Hematopoietic multipotent progenitor cell treated with erythropoietin and hydrocortisone succinate and interleukin-3 and kit ligand, for 8 days (in vitro differentiated cells): ENCODE measurements at regions not wholly inside any gene's neighbourhood (a gene's known extent, or its start where the extent isn't known, plus 50 kb on each side); places are given as distances from the start of the nearest gene placed in this dataset.

Source experiments
- DNase-seq: peaks from one replicate; pipeline ENCODE4 v3.0.0-alpha.2; 2015

- DNase-seq = no peak
These were observed 117.2 kb upstream of the ARGLU1 start for GRCh38 chr13:106685143-106685542.

DNA sequence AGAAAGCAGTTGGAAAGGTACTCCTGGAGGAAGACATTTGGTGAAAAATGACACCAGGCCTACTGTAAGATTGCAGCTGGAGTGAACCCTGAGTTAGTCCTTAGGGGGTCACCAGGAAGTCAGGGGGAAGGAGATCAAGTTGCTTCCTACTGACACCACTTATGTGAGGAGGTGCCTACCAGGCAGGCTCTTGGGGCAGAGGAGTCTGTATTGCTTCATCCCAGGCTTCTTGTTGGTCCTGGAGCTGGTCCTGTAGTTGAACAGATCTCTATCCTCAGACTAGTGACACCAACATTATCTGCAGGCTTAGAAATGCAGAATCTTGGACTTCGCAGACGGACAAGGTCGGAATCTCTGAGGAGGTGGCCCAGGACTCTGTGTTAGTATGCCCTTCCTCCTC lies 116.0 kb upstream of the ARGLU1 start:
- DNase-seq = no peak

DNA sequence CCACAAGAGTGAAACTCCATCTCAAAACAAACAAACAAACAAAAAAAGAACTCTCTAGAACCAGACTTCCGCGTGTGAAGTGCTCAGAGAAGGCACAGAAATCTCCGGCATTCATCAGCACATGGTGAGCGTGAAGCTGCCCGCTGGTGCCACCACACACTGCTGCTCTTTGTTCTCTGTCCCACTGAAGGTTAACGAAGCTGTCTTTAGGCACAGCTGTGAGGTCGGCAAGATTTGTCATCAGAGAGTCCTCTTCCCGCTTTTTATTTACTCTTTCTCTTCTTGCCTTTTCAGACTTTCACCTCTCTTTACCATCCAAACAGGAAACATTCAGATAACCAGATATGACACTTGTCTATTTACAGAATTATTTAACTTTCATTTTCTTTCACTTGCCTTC lies 115.2 kb upstream of the ARGLU1 start:
- DNase-seq = no peak

GRCh38 chr13:106681997-106682396 lies 114.1 kb upstream of the ARGLU1 start:
- no peak for DNase-seq

DNA sequence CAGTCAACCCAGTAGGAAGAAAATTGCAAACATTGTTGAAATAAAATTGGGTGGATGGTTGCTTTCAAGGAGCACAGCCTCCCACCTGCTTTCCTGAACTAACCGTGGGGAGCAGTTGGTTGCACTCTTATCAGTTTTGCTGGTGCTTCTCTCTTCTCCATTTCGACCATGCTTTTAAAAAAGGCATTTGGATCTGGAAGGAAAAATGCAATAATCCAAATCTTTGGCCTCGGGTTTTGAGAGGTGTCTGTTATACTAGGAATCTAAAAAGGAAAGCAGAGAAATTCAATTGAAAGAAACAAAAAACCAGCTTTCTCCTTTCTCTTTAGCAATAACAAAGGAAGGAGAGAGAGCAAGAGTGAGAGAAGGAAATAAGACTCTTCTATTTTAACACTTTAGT lies 113.6 kb upstream of the ARGLU1 start:
- no peak for DNase-seq

DNA sequence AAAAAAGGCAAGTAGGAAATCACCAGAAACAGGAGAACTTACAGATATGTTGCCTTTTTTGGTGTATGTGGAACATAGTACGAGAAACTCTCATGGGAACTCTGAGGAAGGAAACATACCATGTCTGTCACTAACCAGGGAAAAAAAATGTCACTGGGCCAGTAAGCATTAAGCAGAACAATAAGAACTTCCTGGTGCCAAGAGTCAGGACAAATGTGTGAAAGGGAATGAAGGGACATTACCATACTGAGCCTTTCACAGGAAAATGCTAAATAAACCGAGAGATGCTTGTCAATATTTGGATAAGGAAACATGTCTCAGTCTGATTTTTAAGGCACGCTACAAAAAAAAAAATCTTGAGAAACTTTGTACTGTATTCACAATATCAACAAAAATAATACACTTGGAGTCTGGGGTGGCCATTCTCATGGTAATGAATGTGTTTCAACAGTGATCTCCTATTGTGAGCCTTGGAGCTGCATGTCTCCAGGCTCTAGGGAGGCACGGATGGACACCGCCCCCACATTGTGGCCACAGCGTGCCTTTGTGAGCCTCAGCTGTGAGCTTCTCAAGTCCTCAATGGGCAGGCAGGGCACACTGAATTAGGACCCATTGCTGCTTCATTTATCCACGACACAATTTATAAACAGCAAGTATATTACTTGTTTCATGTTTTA lies 113.0 kb upstream of the ARGLU1 start:
- no peak for DNase-seq

GRCh38 chr13:106678646-106679418 lies 110.9 kb upstream of the ARGLU1 start:
- no peak for DNase-seq

- no peak for DNase-seq
These were observed 107.4 kb upstream of the ARGLU1 start for GRCh38 chr13:106675311-106675710.

DNA sequence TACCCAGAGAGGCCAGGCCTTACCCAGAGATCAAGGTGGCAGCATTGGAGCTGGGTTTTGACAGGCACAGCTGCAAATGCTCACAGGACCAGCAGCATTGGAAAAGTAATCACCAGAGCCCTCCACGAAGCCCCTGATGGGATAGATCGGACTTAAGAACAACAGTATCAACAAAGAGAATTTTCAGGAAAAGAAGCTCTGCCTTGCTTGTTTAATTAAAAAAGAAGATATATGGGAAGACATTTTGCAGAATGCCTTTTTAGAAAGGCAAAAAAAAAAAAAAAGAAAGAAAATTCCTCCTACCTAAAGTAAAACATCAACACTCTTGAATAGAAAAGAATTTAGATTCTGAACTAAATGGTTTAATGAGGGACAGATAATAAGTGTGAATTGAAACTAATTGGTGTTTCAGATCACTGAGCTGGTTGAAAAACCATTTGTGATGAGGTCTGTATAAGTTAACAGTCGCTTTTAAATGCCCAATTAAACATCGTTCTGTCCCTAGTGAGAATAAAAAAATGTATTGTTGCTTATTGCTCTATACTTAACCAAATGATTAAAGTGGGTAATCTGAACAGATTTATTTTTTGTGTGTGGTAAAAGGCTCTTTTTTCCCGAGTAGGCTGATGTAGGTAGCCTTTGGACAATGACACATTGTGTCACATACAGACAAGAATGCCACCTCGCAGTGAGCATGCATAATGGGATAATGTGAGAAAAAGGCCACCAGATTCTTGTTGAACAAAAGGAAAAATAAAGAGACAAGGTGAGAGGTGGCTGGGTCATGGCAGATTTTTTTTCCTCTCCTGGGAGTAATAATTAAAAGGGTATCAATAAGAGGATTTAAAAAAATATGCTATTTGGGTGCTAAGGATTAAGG lies 93.0 kb upstream of the ARGLU1 start:
- no peak for DNase-seq

DNA sequence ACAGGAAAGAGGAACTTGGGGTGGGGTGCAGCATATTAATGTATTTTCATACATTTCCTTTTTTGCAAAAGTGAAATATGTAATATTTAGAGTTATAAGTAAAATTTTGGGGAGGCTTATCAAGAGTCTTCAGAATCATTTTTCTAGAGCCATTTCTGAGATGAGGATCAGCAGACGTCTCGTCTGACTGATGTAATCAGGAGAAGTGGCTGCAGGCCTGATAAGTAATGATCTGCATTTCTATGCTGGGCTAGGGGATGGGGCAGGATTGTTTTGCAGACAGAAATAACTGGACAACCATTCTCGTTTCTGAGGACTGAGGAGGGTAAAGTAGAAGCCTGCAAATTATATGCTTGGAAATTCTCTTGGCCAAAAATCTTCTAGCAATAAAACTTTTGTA lies 89.2 kb upstream of the ARGLU1 start:
- no peak for DNase-seq

- no peak for DNase-seq
These were observed 88.2 kb upstream of the ARGLU1 start for GRCh38 chr13:106656186-106656585.

DNA sequence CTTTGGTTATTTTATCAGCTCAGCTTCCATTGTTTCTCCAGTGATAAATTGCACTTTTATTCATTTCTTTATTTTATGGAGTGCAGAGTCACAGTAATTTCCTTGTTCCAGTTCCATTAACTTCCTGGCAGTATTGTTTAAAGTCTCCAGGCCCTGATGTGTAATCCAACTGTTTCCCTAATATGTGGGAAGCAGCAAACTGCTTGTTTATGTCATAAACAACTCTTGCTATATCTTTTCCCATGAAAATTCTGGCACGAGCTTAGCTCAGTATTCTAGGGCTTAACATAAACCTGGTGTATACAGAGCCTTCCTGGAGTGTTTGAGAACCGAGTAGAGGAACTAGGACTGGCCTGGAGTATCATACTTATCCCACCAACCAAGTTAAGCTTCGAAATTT lies 83.5 kb upstream of the ARGLU1 start:
- no peak for DNase-seq

GRCh38 chr13:106650690-106651205 lies 82.8 kb upstream of the ARGLU1 start:
- DNase-seq = no peak

DNA sequence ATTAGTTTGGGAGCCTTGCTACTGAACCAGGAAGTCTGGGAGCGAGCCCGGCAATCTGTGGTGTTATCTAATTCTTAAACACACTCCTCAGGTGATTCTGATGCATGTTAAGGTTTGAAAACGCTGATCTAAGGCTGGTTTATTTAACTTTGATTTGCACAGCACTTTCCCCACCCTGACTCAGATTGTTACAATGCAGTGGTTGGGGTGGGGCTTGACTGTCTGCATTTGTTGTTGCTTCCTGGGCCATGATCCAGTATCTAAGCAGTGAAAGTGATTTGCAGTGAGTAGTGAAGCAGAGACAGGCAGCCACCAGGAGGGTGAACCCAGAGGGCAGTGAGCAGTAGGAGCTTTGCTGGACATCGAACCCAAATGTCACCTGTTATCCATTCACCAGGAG lies 81.6 kb upstream of the ARGLU1 start:
- no peak for DNase-seq

DNA sequence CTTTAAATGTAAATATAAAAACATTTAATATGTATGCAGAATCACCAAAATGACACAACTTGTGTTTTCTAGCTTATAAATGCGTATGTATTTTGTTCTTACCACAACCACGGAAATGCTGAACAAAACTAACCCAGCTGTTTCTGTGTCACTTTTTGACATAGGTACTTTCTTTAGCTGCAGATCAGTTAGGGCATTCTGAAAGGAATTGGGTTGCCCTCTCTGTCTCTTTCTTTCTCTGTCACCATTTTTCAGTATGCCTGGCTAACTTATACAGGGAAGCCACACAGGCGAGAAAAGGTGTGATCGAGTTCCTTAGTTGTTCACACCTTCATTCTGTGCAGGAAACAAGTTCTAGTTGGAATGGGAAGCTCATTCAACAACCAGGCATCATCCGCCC lies 72.6 kb upstream of the ARGLU1 start:
- DNase-seq = no peak

DNA sequence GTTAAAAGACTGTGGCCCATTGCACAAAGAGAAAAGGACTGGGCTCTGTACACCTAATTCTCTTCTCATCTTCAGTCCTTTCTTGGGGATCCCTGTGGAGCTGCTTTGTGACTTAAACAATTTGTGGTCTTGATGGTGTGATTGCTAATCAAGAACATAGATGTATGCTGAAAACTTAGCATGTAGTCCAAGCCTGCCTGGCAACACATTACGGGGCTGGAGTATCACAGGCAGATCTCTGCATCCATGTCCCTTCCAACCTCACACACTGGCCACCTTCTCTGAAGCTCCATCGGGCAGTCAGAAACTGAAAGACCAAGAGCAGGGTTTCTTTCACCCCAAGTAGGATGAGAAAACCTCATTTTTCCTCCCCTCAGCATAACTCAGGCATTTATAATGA lies 69.6 kb upstream of the ARGLU1 start:
- no peak for DNase-seq

DNA sequence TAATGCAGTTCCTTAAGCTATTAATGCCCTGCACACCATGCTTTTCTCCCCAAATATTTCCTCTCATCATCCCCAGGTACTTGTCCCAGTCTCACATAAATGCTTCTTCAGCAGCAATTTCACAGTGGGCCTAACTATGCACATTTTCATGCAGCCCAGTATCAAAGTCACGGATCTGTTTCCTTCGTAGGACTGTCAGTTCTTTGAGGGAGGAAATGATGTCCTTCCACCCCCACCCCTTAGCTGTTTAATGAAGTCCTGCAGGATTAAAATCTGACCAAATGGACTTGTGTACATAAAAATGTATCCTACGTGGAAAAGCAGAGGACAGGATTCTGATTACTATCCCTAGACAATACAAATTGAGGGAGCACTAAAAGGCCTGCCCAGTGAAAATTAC lies 68.6 kb upstream of the ARGLU1 start:
- no peak for DNase-seq

GRCh38 chr13:106635616-106636015 lies 67.7 kb upstream of the ARGLU1 start:
- no peak for DNase-seq

- DNase-seq = no peak
These were observed 65.4 kb upstream of the ARGLU1 start for GRCh38 chr13:106633321-106633720.

- DNase-seq = no peak
These were observed 62.7 kb upstream of the ARGLU1 start for GRCh38 chr13:106630650-106631049.

DNA sequence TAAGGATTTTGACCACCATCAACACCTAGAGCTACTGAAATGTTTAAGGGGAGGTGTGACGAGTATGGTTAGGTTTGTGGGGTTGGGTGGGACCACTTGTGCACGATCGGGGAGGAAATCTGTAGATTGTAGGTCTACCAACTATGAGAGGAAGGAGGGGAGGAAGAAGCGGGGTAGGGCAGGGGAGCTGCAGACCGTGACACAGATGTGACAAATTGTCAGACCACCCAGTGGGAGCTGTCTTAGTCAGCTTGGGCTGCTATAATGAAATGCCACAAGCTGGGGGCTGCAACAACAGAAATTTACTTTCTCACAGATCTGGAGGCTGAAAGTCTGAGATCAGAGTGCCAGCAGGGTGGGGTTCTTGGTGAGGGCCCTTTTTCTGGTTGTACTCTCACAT lies 62.2 kb upstream of the ARGLU1 start:
- no peak for DNase-seq

DNA sequence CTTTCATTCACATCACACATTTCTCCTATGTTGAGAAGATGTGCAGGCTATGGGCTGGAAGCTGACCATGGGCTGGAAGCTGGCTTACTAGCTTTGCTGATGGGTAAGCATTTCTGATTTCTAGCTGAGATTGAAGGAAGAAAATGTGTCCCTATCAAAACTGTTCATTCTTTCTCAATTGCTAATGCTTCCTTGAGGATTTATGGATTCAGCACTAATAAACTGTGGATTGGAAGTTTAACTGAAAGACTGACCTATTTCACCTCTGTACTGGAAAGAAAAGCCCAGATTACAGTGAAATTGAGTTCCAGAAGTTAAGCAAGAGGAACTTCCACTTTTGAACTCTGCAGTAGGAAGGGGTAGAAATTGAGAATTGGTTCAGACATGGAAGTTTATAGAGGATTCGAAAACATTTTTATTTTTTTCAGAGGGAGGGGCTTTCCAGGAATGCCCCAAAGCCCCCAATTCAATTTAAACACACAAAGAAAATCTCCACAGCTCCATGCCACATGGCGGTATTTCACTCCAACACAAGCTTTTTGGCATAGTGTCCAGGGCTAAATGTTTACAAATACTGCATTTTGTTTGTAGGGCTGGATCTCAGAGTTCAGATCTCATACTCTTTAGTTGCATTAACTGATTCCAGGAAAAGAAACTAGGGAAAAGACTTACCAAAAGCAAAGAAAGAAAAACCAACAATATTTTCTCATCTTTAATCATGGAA lies 61.2 kb upstream of the ARGLU1 start:
- no peak for DNase-seq

DNA sequence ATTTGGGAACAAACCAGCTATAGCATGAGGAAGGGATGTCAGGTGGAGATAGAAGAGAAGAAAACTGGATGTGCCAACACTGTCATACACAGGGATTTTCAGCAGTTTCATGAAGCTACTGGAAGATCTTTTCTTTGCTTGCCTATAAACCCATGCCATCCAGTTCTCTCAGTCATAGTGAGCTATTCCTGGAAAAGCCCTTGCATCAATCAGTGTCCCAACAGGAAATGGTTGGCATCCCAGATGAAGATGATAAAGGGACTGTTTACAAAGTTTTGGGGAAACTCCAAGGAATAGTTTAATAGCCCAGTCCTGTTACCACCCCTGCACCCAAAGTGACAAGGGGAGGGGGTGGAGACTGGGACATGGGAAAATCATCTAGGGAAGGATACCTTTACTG lies 58.5 kb upstream of the ARGLU1 start:
- no peak for DNase-seq
